Motor neuron (in vitro differentiated cells): ENCODE measurements at regions not wholly inside any gene's neighbourhood (a gene's known extent, or its start where the extent isn't known, plus 50 kb on each side); places are given as distances from the start of the nearest gene placed in this dataset.
A peak's percentile ranks its signal among the peaks of the same experiment; 100 is the strongest.

Experiments
- ATAC-seq, 8 experiments: fragments of 200-7000 bp; cut with Tn5 transposase; replicated peaks in 6 of 8; 2 replicates each; pipeline ENCODE4 v1.8.0; 2021; ENCODE audit warnings: mild to moderate bottlenecking in 8 of 8, moderate library complexity in 8 of 8
- H3K27ac ChIP-seq, 2 donors: fragments of 250-450 bp; sonication (Bioruptor Pico); 2 replicates each; pipeline ENCODE4 v1.9.0; 2021; ENCODE audit warnings: antibody characterized with exemption in 2 of 2, mild to moderate bottlenecking in 2 of 2, moderate library complexity in 1 of 2
- H3K4me1 ChIP-seq, 2 donors: fragments of 250-450 bp; sonication (Bioruptor Pico); replicated peaks in 1 of 2; 2 replicates each; pipeline ENCODE4 v1.6.1; 2021; ENCODE audit warnings: antibody characterized with exemption in 2 of 2, mild to moderate bottlenecking in 2 of 2, moderate library complexity in 1 of 2
- H3K4me3 ChIP-seq, 5 donors: fragments of 250-450 bp; sonication (Bioruptor Pico); 2 replicates each; pipeline ENCODE4 v1.9.0; 2021; ENCODE audit warnings: antibody characterized with exemption in 5 of 5, mild to moderate bottlenecking in 5 of 5, moderate library complexity in 4 of 5
- WGBS, 10 experiments: fragments of 450-650 bp; shearing (Covaris generic); methylation state at CpG; one replicate each; pipeline ENCODE4 v1.0.0; 2022; 5-methylcytosine and 5-hydroxymethylcytosine counted together
- in situ Hi-C, 9 experiments: fragments of 400-800 bp; cut with MboI; loops; one replicate each; pipeline ENCODE4 v1.15.0; 2021; ENCODE audit warnings: low sequenced_read_pairs in 9 of 9, low pct_unique_long_range_greater_than_20kb in 2 of 9; ENCODE audit not compliant: unreplicated experiment in 9 of 9

DNA sequence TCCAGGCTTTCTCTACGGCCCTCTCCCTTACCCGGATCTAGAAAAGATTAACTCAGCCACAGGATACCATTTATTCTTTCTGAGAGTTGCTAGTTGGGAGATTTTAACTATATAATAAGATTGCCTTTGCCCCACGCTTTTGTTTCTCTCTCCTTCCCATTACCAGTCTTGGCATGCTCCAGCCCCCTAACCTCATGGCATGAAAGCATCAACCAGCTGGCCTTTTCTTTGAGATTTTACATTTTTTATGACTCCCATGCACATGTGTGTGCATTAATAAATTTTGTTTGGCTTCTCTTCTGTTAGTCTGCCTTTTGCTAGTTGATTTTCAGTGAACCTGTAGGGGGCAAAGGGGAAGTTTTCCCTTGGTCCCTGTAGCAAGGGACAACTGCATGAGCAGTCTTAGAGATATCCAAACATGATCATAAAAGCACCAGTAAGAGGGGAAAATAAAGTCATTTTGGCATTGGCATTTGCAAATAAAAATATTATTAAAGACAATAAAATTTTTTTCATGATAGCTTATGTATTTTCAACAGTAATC is 73.6 kb downstream of the OXSM start:
- in situ Hi-C loops = loop anchor here in 3 of 9 experiments (25.0 kb wide), 2 partner anchors 201 to 849 kb away; partner anchors contain the start of gene TOP2B (in 1 of the 3)
- H3K27ac ChIP-seq = no peak overlapping the region
- H3K4me1 ChIP-seq = no peaks in the 10 kb centered on the region
- WGBS, 10 experiments = 17 to 75% (median 35%) methylated on average over 1 to 3 of the region's 3 CpGs; no CpG with 5 or more reads in 1 of the 10 experiments
- ATAC-seq = peak in 3 of 8 experiments; percentile 50 to 57 (median 51)
- H3K4me3 ChIP-seq = no peak overlapping the region

DNA sequence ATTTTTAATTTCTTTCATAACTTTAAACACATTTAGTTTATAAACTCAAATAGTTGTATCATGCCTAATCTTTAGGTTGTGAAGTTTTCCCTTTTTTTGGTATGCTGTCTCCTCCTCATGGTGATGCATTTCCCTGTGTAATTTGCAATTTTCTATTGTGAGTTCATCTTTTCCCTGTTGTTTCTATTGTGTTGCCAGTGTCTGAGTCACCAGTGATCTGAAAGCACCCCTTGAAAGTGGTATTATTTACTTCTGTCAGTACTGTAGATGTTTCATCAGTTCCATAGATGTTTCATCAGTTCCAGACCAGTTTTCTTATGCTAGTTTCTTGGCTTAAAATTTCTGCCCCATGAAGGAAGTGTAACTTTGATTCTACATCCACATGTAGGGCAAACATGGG is 80.6 kb downstream of the OXSM start:
- ATAC-seq = peak in 5 of 8 experiments; percentile 35 to 70 (median 49)
- no peak overlapping the region for H3K4me3 ChIP-seq

DNA sequence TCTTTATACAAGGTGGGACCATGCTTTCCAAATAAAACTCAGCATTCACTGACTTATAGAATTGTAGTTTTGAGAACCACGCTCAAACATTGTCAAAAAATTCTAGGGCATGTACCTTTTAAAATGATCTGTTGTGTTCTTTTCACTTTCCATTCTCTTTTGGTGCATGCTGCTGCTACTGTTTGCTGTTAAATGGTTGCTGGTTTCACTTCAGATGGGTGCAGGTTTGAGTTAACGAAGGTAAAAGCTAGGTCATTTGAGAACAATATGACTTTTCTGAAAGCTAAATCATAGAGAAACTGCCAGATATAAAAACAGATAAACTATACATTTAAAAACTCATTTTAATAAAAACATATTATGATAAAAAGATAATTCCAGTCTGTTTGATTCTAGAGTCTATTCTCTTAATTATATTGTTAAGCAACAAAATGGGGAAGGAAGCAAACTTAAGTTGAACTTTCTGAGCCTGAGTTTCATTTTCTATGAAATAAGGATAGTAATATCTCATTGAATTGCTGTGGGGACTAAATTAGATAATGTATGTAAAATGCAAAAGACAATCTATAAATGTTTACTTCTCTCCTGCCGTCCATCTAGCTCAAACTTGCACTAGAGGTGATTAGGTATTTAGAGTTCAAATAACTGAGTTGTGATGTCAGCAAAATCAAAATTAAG is 82.4 kb downstream of the OXSM start:
- WGBS, 10 experiments = 0 to 100% (median 80%) methylated on average over 1 to 3 of the region's 3 CpGs
- in situ Hi-C loops = loop anchor here in 3 of 9 experiments (25.0 kb wide), 2 partner anchors 210 to 840 kb away; partner anchors contain the start of gene TOP2B (in 1 of the 3)

More for the DNA sequence above, 80.6 kb downstream of the OXSM start:
- peak overlapping the region in 1 of 2 donors; percentile 43 for H3K27ac ChIP-seq
- in situ Hi-C loops = loop anchor here in 3 of 9 experiments (25.0 kb wide), 2 partner anchors 208 to 842 kb away; partner anchors contain the start of gene TOP2B (in 1 of the 3)
- H3K4me1 ChIP-seq = no peaks in the 10 kb centered on the region

DNA sequence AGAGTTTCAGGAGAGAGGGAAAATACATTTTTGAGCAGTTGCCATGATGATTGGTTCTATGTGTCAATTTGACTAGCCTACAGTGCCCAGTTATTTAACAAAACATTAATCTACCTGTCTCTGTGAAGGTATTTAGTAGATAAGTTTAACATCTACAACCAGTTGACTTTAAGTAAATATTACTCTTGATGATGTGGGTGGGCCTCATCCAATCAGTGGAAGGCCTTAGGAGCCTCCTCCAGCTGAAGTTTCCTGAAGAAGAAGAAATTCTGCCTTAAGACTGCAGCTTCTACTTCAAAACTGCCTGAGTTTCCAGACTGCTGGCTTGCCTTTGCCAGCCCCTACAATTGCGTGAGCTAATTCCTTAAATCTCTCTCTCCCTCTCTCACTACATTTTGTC is 93.6 kb downstream of the OXSM start:
- no peak overlapping the region for H3K27ac ChIP-seq
- no peak for ATAC-seq
- H3K4me3 ChIP-seq = no peak overlapping the region
- in situ Hi-C loops = no loop called here
- WGBS, 10 experiments = 67 to 100% (median 100%) methylated on average over 1 of the region's 1 CpG; no CpG with 5 or more reads in 4 of the 10 experiments
- H3K4me1 ChIP-seq = no peaks in the 10 kb centered on the region

More for the DNA sequence above, 82.4 kb downstream of the OXSM start:
- H3K4me1 ChIP-seq = no peaks in the 10 kb centered on the region
- ATAC-seq = no peak
- H3K27ac ChIP-seq = no peak overlapping the region
- no peak overlapping the region for H3K4me3 ChIP-seq

DNA sequence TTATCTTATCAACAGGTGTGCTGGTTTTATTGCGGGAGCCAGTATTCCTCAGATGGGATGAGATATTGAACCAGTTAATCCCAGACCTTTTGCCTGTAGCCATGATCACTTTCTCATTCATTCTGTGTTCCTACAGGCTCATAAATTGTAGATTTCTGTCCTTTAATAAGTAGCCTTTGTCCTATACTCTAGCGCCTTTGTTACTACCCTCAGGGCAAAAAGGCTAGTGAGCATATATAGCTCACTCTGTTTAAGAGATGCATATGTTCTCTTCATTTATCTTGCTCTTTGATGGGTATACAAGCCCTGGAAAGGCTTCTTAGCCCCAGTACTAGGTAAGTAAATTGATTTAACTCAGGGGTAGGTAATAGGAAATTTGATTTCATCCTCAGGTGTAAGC is 95.1 kb downstream of the OXSM start:
- 38 to 100% (median 95%) methylated on average over 1 to 2 of the region's 2 CpGs; no CpG with 5 or more reads in 3 of the 10 experiments for WGBS, 10 experiments
- in situ Hi-C loops = no loop called here
- no peak overlapping the region for H3K27ac ChIP-seq
- ATAC-seq = no peak
- H3K4me1 ChIP-seq = no peaks in the 10 kb centered on the region
- H3K4me3 ChIP-seq = no peak overlapping the region

DNA sequence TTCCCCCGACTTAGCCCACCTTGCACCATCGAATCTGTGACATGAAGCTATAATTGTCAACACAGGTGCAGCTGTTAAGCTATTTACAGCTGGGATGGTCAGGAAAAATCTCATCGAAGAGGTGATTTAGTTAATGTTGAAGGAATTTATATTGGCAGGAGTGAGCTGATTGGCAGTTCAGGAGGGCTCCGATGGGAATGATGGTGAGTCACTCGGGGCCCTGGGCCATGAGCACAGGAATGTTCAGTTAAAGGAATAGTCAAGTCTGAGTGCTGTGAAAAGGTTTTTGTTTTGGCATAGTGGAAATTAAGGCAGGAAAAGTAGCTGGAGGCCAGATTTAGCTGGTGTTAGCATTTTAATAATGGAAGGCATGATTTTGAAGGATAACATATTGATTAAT is 95.7 kb downstream of the OXSM start:
- no peak for ATAC-seq
- in situ Hi-C loops = no loop called here
- Histone ChIP-seq H3K27ac (no peak overlapping the region), H3K4me3 (no peak overlapping the region), H3K4me1 (no peaks in the 10 kb centered on the region)
- 9 to 100% (median 88%) methylated on average over 1 to 5 of the region's 5 CpGs for WGBS, 10 experiments

DNA sequence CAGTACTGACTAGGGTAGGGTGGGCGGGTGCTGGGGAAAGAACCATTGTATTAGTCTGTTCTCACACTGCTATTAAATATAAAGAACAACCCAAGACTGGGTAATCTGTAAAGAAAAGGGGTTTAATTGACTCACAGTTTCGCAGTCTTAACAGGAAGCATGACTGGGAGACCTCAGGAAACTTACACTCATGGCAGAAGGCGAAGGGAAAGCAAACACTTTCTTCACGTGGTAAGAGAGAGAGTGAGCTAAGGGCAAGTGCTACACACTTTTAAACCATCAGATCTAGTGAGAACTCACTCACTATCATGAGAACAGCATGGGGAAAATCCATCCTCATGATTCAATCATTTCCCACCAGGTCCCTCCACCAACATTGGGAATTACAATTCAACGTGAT is 98.0 kb downstream of the OXSM start:
- Histone ChIP-seq H3K4me3 (no peak overlapping the region), H3K27ac (no peak overlapping the region), H3K4me1 (no peaks in the 10 kb centered on the region)
- ATAC-seq = no peak
- in situ Hi-C loops = no loop called here
- 0 to 100% (median 67%) methylated on average over 1 to 5 of the region's 5 CpGs; no CpG with 5 or more reads in 1 of the 10 experiments for WGBS, 10 experiments

GRCh38 chr3:25888892-25889524 is 99.1 kb downstream of the OXSM start:
- Histone ChIP-seq H3K4me3 (no peak overlapping the region), H3K4me1 (no peaks in the 10 kb centered on the region), H3K27ac (no peak overlapping the region)
- in situ Hi-C loops = no loop called here
- peak in 3 of 8 experiments; percentile 46 to 98 (median 96) for ATAC-seq

DNA sequence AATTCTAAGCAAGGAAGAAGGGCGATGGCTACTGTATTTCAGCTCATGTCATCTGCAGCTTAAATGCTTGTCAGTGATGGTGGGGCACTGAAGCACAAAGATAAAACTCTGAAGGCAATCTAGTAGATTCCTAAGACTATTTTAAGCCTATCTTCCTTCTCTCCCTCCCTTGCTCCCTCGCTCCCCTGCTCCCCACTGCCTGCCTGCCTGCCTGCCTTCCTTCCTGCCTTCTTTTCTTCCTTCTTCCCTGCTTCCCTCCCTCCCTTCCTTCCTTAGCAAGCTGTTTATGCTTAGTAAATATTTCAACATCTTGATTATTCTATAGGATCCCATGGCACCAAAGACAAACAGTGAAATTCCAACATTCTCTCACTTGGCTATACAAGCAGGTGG is 99.6 kb downstream of the OXSM start:
- in situ Hi-C loops = no loop called here
- peak in 1 of 8 experiments; percentile 12 for ATAC-seq
- Histone ChIP-seq H3K4me1 (no peaks in the 10 kb centered on the region), H3K4me3 (no peak overlapping the region), H3K27ac (no peak overlapping the region)
- 10 to 100% (median 83%) methylated on average over 1 to 2 of the region's 2 CpGs; no CpG with 5 or more reads in 1 of the 10 experiments for WGBS, 10 experiments

DNA sequence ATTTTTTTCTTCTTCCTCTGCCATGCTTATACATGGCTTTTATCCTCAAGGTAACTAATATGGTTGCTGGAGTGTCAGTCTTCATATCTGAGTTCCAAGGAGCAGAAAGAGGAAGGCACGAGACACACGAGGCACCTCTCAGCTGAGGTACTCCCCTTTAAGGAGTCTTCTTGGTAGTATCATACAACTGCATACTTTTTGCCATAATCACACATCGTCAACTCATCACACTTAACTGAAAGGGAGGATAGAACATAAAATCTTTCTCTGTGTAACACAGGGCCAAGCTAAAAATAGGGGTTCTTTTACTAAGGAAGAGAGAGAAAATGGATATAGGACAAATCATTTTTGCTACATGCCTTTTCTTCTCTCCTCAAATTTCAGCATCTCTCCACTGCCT is 104.2 kb downstream of the OXSM start:
- no peak overlapping the region for H3K27ac ChIP-seq
- ATAC-seq = no peak
- in situ Hi-C loops = no loop called here
- no peak overlapping the region for H3K4me3 ChIP-seq
- H3K4me1 ChIP-seq = no peaks in the 10 kb centered on the region
- 38 to 100% (median 68%) methylated on average over 1 to 3 of the region's 3 CpGs; no CpG with 5 or more reads in 2 of the 10 experiments for WGBS, 10 experiments

DNA sequence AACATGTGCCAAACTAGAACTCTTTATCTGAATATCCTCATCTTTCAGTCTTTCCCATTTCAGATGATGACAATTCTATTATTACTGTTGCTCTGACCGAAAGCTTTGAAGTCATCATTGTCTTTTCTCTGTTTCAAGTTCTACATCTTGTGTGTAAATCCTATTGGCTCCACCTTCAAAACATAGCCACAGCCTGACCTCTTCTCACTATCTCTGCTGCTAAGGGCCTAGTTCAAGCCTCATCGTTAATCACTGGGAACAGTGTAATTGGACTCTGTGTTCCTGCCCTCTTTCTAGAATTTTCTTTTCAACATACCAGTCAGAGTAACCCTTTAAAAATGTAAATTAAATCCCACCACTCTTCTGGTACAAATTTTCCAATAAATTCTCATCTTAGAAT is 105.1 kb downstream of the OXSM start:
- H3K4me1 ChIP-seq = no peaks in the 10 kb centered on the region
- 36 to 75% (median 54%) methylated on average over 1 to 2 of the region's 2 CpGs for WGBS, 10 experiments
- no peak overlapping the region for H3K27ac ChIP-seq
- ATAC-seq = no peak
- in situ Hi-C loops = no loop called here
- H3K4me3 ChIP-seq = no peak overlapping the region

GRCh38 chr3:25895443-25895842 is 105.6 kb downstream of the OXSM start:
- H3K4me3 ChIP-seq = no peak overlapping the region
- no peak overlapping the region for H3K27ac ChIP-seq
- peak in 2 of 8 experiments; percentile 50 to 64 for ATAC-seq
- in situ Hi-C loops = no loop called here
- WGBS, 10 experiments = 55 to 100% (median 68%) methylated on average over 1 to 3 of the region's 3 CpGs; no CpG with 5 or more reads in 2 of the 10 experiments
- H3K4me1 ChIP-seq = no peaks in the 10 kb centered on the region

GRCh38 chr3:25897019-25897418 is 107.1 kb downstream of the OXSM start:
- ATAC-seq = peak in 3 of 8 experiments; percentile 78 to 94 (median 81)
- WGBS, 10 experiments = 5 to 90% (median 78%) methylated on average over 1 to 6 of the region's 6 CpGs; no CpG with 5 or more reads in 1 of the 10 experiments
- in situ Hi-C loops = no loop called here

More at GRCh38 chr3:25897019-25897418, 107.1 kb downstream of the OXSM start:
- no peaks in the 10 kb centered on the region for H3K4me1 ChIP-seq
- H3K4me3 ChIP-seq = no peak overlapping the region
- no peak overlapping the region for H3K27ac ChIP-seq
